ENCODE measurements at regions not wholly inside any gene's neighbourhood (a gene's known extent, or its start where the extent isn't known, plus 50 kb on each side); places are given as distances from the start of the nearest gene placed in this dataset.

GRCh38 chr5:5609935-5610334, 187.5 kb downstream of the ICE1 start:
- H3K36me3 ChIP-seq (ENCODE audit: control insufficient read depth, insufficient read depth, low read length), result no peaks in the 10 kb centered on the region
- H3K9ac ChIP-seq (ENCODE audit: low read length), result no peak overlapping the region
- H3K27me3 ChIP-seq (ENCODE audit: control insufficient read depth, insufficient read depth, low read length), result no peaks in the 10 kb centered on the region
- H3K4me1 ChIP-seq (ENCODE audit: control insufficient read depth, insufficient read depth, low read length), result no peaks in the 10 kb centered on the region
- no peak overlapping the region for H3K4me3 ChIP-seq (ENCODE audit: low read length)
- no peak overlapping the region for H3K27ac ChIP-seq (ENCODE audit: low read depth, low read length)

GRCh38 chr5:5605170-5605764, 182.8 kb downstream of the ICE1 start:
- H3K27me3 ChIP-seq (ENCODE audit: control insufficient read depth, insufficient read depth, low read length), result no peaks in the 10 kb centered on the region
- no peak overlapping the region for H3K4me3 ChIP-seq (ENCODE audit: low read length)
- H3K36me3 ChIP-seq (ENCODE audit: control insufficient read depth, insufficient read depth, low read length), result no peaks in the 10 kb centered on the region
- no peak overlapping the region for H3K9ac ChIP-seq (ENCODE audit: low read length)
- no peak overlapping the region for H3K27ac ChIP-seq (ENCODE audit: low read depth, low read length)
- H3K4me1 ChIP-seq (ENCODE audit: control insufficient read depth, insufficient read depth, low read length), result no peaks in the 10 kb centered on the region

- Histone ChIP-seq H3K4me3 (ENCODE audit: low read length) (no peak overlapping the region), H3K9ac (ENCODE audit: low read length) (no peak overlapping the region), H3K27me3 (ENCODE audit: control insufficient read depth, insufficient read depth, low read length) (no peaks in the 10 kb centered on the region), H3K27ac (ENCODE audit: low read depth, low read length) (no peak overlapping the region), H3K36me3 (ENCODE audit: control insufficient read depth, insufficient read depth, low read length) (no peaks in the 10 kb centered on the region), H3K4me1 (ENCODE audit: control insufficient read depth, insufficient read depth, low read length) (no peaks in the 10 kb centered on the region)
Measured at GRCh38 chr5:5602554-5602953, 180.1 kb downstream of the ICE1 start.

- Histone ChIP-seq H3K36me3 (ENCODE audit: control insufficient read depth, insufficient read depth, low read length) (no peaks in the 10 kb centered on the region), H3K27me3 (ENCODE audit: control insufficient read depth, insufficient read depth, low read length) (no peaks in the 10 kb centered on the region), H3K4me1 (ENCODE audit: control insufficient read depth, insufficient read depth, low read length) (no peaks in the 10 kb centered on the region), H3K4me3 (ENCODE audit: low read length) (no peak overlapping the region), H3K9ac (ENCODE audit: low read length) (no peak overlapping the region), H3K27ac (ENCODE audit: low read depth, low read length) (no peak overlapping the region)
Measured at GRCh38 chr5:5598547-5599113, 176.2 kb downstream of the ICE1 start.

GRCh38 chr5:5593391-5593790, 170.9 kb downstream of the ICE1 start:
- no peaks in the 10 kb centered on the region for H3K27me3 ChIP-seq (ENCODE audit: control insufficient read depth, insufficient read depth, low read length)
- no peak overlapping the region for H3K27ac ChIP-seq (ENCODE audit: low read depth, low read length)
- no peak overlapping the region for H3K9ac ChIP-seq (ENCODE audit: low read length)
- no peaks in the 10 kb centered on the region for H3K36me3 ChIP-seq (ENCODE audit: control insufficient read depth, insufficient read depth, low read length)
- no peaks in the 10 kb centered on the region for H3K4me1 ChIP-seq (ENCODE audit: control insufficient read depth, insufficient read depth, low read length)
- H3K4me3 ChIP-seq (ENCODE audit: low read length), result no peak overlapping the region

GRCh38 chr5:5592541-5592940, 170.1 kb downstream of the ICE1 start:
- Histone ChIP-seq H3K36me3 (ENCODE audit: control insufficient read depth, insufficient read depth, low read length) (no peaks in the 10 kb centered on the region), H3K4me1 (ENCODE audit: control insufficient read depth, insufficient read depth, low read length) (no peaks in the 10 kb centered on the region), H3K9ac (ENCODE audit: low read length) (no peak overlapping the region), H3K27me3 (ENCODE audit: control insufficient read depth, insufficient read depth, low read length) (no peaks in the 10 kb centered on the region), H3K4me3 (ENCODE audit: low read length) (no peak overlapping the region), H3K27ac (ENCODE audit: low read depth, low read length) (no peak overlapping the region)

- Histone ChIP-seq H3K36me3 (ENCODE audit: control insufficient read depth, insufficient read depth, low read length) (no peaks in the 10 kb centered on the region), H3K4me3 (ENCODE audit: low read length) (no peak overlapping the region), H3K4me1 (ENCODE audit: control insufficient read depth, insufficient read depth, low read length) (no peaks in the 10 kb centered on the region), H3K27me3 (ENCODE audit: control insufficient read depth, insufficient read depth, low read length) (no peaks in the 10 kb centered on the region), H3K9ac (ENCODE audit: low read length) (no peak overlapping the region), H3K27ac (ENCODE audit: low read depth, low read length) (no peak overlapping the region)
Measured at GRCh38 chr5:5591567-5591966, 169.1 kb downstream of the ICE1 start.

- no peak overlapping the region for H3K27ac ChIP-seq (ENCODE audit: low read depth, low read length)
- H3K9ac ChIP-seq (ENCODE audit: low read length), result no peak overlapping the region
- H3K4me1 ChIP-seq (ENCODE audit: control insufficient read depth, insufficient read depth, low read length), result peaks cover 3% of the 10 kb centered on the region
- no peaks in the 10 kb centered on the region for H3K27me3 ChIP-seq (ENCODE audit: control insufficient read depth, insufficient read depth, low read length)
- H3K36me3 ChIP-seq (ENCODE audit: control insufficient read depth, insufficient read depth, low read length), result no peaks in the 10 kb centered on the region
- H3K4me3 ChIP-seq (ENCODE audit: low read length), result no peak overlapping the region
Measured at GRCh38 chr5:5589857-5590256, 167.4 kb downstream of the ICE1 start.

GRCh38 chr5:5588887-5589826, 166.7 kb downstream of the ICE1 start:
- Histone ChIP-seq H3K27me3 (ENCODE audit: control insufficient read depth, insufficient read depth, low read length) (no peaks in the 10 kb centered on the region), H3K4me3 (ENCODE audit: low read length) (no peak overlapping the region), H3K9ac (ENCODE audit: low read length) (no peak overlapping the region), H3K4me1 (ENCODE audit: control insufficient read depth, insufficient read depth, low read length) (peaks cover 5% of the 10 kb centered on the region), H3K27ac (ENCODE audit: low read depth, low read length) (no peak overlapping the region), H3K36me3 (ENCODE audit: control insufficient read depth, insufficient read depth, low read length) (no peaks in the 10 kb centered on the region)

GRCh38 chr5:5588386-5588785, 165.9 kb downstream of the ICE1 start:
- Histone ChIP-seq H3K4me1 (ENCODE audit: control insufficient read depth, insufficient read depth, low read length) (peaks cover 5% of the 10 kb centered on the region), H3K27ac (ENCODE audit: low read depth, low read length) (no peak overlapping the region), H3K36me3 (ENCODE audit: control insufficient read depth, insufficient read depth, low read length) (no peaks in the 10 kb centered on the region)

GRCh38 chr5:5587474-5587873, 165.0 kb downstream of the ICE1 start:
- H3K4me1 ChIP-seq (ENCODE audit: control insufficient read depth, insufficient read depth, low read length), result peaks cover 5% of the 10 kb centered on the region
- H3K36me3 ChIP-seq (ENCODE audit: control insufficient read depth, insufficient read depth, low read length), result no peaks in the 10 kb centered on the region
- no peak overlapping the region for H3K9ac ChIP-seq (ENCODE audit: low read length)
- H3K4me3 ChIP-seq (ENCODE audit: low read length), result no peak overlapping the region
- H3K27ac ChIP-seq (ENCODE audit: low read depth, low read length), result no peak overlapping the region
- no peaks in the 10 kb centered on the region for H3K27me3 ChIP-seq (ENCODE audit: control insufficient read depth, insufficient read depth, low read length)

More at GRCh38 chr5:5588386-5588785, 165.9 kb downstream of the ICE1 start:
- Histone ChIP-seq H3K4me3 (ENCODE audit: low read length) (no peak overlapping the region), H3K27me3 (ENCODE audit: control insufficient read depth, insufficient read depth, low read length) (no peaks in the 10 kb centered on the region), H3K9ac (ENCODE audit: low read length) (no peak overlapping the region)

GRCh38 chr5:5586721-5587120, 164.2 kb downstream of the ICE1 start:
- H3K4me3 ChIP-seq (ENCODE audit: low read length), result no peak overlapping the region
- H3K36me3 ChIP-seq (ENCODE audit: control insufficient read depth, insufficient read depth, low read length), result no peaks in the 10 kb centered on the region
- H3K27ac ChIP-seq (ENCODE audit: low read depth, low read length), result no peak overlapping the region
- no peak overlapping the region for H3K9ac ChIP-seq (ENCODE audit: low read length)
- H3K4me1 ChIP-seq (ENCODE audit: control insufficient read depth, insufficient read depth, low read length), result peaks cover 5% of the 10 kb centered on the region
- H3K27me3 ChIP-seq (ENCODE audit: control insufficient read depth, insufficient read depth, low read length), result no peaks in the 10 kb centered on the region
